GM11168 (cell line): ENCODE measurements at regions not wholly inside any gene's neighbourhood (a gene's known extent, or its start where the extent isn't known, plus 50 kb on each side); places are given as distances from the start of the nearest gene placed in this dataset.
"Not testable (repeated sequence)": the region's sequence is repeated elsewhere in the genome, so short reads cannot be mapped to it uniquely, and the experiment has no call there.

ENCODE experiments used
- in situ Hi-C: fragments of 300-500 bp; cut with MboI; formaldehyde crosslinking; loops from one replicate; pipeline ENCODE4 v1.12.0; 2022; ENCODE audit warnings: low sequenced_read_pairs; ENCODE audit not compliant: unreplicated experiment

DNA sequence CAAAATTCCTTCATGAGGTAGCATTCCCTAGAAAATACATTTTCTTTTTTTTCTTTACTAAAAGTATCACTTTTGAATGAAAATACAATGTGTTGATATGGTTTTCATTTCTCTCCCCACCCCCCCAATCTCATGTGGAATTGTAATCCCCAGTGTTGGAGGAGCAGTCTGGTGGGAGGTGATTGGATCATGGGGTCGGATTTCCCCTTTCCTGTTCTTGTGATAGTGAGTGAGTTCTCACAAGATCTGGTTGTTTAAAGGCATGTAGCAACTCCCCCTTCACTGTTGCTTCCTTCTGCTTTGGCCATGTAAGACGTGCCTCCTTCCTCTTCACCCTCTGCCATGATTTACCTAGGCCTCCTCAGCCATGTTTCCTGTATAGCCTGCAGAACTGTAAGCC lies 790.3 kb upstream of the KCND2 start:
- in situ Hi-C loops: no loop called here

DNA sequence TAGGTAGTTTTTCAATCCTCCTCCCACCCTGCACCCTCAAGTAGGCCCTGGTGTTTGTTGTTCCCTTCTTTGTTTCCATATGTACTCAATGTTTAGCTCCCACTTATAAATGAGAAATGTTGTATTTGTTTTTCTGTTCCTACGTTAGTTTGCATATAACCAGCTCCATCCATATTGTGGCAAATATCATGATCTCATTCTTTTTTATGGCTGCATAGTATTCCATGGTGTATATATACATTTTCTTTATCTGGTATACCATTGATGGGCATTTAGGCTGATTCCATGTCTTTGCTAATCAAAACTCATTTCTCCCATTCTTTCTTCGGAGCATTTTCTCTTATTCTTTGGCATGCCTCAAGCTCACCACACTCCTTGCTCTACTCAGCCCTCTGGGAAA lies 789.6 kb upstream of the KCND2 start:
- in situ Hi-C loops: no loop called here

- in situ Hi-C loops: no loop called here
Observed at GRCh38 chr7:119514326-119514725, 758.6 kb upstream of the KCND2 start.

GRCh38 chr7:119515214-119515613 lies 757.8 kb upstream of the KCND2 start:
- in situ Hi-C loops: no loop called here

DNA sequence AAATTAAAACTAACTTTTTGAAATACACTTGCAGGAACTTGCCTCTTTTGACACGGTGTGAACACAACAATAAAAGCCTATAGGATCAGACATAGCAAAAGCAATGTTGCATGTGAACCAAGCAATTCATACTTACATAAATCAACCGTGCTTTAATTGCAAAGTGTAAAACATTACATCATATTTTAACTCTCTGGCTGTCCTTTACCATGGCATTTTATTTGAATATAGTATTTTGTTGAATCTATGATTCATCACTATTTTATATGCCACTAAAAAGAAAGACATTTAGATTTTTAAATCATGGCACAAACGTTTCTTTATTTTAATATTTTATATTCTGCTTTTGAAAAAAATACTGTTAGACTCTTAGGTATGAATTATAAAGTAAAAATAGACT lies 757.0 kb upstream of the KCND2 start:
- in situ Hi-C loops: no loop called here

GRCh38 chr7:119522263-119522662 lies 750.7 kb upstream of the KCND2 start:
- in situ Hi-C loops: no loop called here

GRCh38 chr7:119522698-119523097 lies 750.3 kb upstream of the KCND2 start:
- in situ Hi-C loops: no loop called here

GRCh38 chr7:119545118-119545517 lies 727.9 kb upstream of the KCND2 start:
- in situ Hi-C loops: no loop called here

- in situ Hi-C loops: no loop called here
Observed at GRCh38 chr7:119555788-119556187, 717.2 kb upstream of the KCND2 start.

- in situ Hi-C loops: no loop called here
Observed at GRCh38 chr7:119556436-119556835, 716.5 kb upstream of the KCND2 start.

- in situ Hi-C loops: no loop called here
Observed at GRCh38 chr7:119561751-119562150, 711.2 kb upstream of the KCND2 start.

- in situ Hi-C loops: no loop called here
Observed at GRCh38 chr7:119562839-119563238, 710.1 kb upstream of the KCND2 start.

DNA sequence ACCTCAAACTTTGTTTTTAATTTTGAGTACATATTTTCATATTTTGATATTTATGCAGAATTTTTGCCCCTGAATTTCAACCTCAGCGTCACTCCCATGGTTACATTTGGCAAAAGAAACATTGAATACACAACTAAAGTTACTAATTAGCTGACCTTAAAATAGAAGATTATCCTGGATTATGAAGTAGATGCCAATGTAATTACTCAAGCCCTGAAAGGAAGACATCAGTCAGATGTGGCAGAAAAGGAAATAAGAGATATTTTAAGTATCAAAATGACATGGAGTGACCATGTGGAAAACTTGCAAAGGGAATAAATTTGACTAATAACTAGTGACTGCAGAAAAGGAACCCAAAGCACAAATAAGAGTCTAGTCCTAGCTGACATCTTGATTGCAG lies 701.3 kb upstream of the KCND2 start:
- in situ Hi-C loops: no loop called here

GRCh38 chr7:119572132-119572531 lies 700.8 kb upstream of the KCND2 start:
- in situ Hi-C loops: no loop called here

- in situ Hi-C loops: no loop called here
Observed at GRCh38 chr7:119572541-119572940, 700.4 kb upstream of the KCND2 start.

GRCh38 chr7:119578116-119578515 lies 694.9 kb upstream of the KCND2 start:
- in situ Hi-C loops: no loop called here

- in situ Hi-C loops: no loop called here
Observed at GRCh38 chr7:119594956-119595355, 678.0 kb upstream of the KCND2 start.

DNA sequence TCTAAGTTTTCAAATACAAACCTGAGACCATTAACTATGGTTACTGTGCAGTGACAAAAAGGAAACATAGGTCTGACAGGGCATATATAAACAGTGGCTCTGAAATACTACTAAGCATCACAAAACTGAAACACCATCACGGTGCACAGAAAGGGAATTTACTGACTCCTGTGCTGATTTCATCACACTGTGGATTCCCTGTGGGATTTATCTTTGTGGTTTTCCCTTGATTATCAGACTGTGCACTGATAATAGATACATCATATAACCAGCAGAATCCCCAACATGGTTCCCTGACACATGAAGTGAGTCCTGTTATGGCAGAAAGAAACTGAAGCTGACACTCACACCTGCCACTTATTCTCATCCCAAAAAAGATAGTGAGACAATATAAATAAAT lies 676.3 kb upstream of the KCND2 start:
- in situ Hi-C loops: no loop called here

DNA sequence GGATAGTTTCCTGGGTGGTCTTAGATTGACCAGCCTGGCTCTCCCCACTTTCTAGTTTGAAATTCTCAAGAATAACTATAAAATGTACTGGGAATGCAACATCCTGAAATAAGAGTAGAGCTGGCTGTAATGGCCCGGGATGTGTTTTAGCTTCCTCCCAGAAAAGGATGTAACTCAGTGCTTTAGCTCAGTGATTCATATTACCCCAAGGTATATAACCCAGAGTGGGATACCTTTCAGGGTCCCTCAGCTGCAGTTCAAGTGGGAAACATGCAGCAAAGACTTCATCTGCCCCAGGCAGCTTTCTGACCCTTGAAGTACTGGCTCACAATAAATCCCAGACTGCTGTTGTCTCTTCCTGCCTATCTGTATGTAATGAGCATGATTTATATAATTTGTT lies 666.7 kb upstream of the KCND2 start:
- in situ Hi-C loops: no loop called here

- in situ Hi-C loops: no loop called here
Observed at GRCh38 chr7:119620769-119621168, 652.2 kb upstream of the KCND2 start.

GRCh38 chr7:119623427-119623826 lies 649.5 kb upstream of the KCND2 start:
- in situ Hi-C loops: no loop called here

GRCh38 chr7:119630406-119630969 lies 642.5 kb upstream of the KCND2 start:
- in situ Hi-C loops: no loop called here

- in situ Hi-C loops: not testable (repeated sequence)
Observed at GRCh38 chr7:119633812-119634211, 639.2 kb upstream of the KCND2 start.
